ENCODE measurements at regions not wholly inside any gene's neighbourhood (a gene's known extent, or its start where the extent isn't known, plus 50 kb on each side); places are given as distances from the start of the nearest gene placed in this dataset.
A peak's percentile ranks its signal among the peaks of the same experiment; 100 is the strongest.

- H3K27me3 ChIP-seq = peaks cover 97% of the 10 kb centered on the region
- H3K9me3 ChIP-seq = peaks cover 12% of the 10 kb centered on the region
- no peak overlapping the region for H3K4me3 ChIP-seq
Observed at GRCh38 chrX:113980953-113981352, 602.9 kb upstream of the HTR2C start.

GRCh38 chrX:113977887-113978286, 606.0 kb upstream of the HTR2C start:
- no peaks in the 10 kb centered on the region for H3K4me1 ChIP-seq
- H3K27ac ChIP-seq = no peak overlapping the region
- no peaks in the 10 kb centered on the region for H4K20me1 ChIP-seq
- H3K4me2 ChIP-seq = no peak overlapping the region
- no peaks in the 10 kb centered on the region for H3K36me3 ChIP-seq
- H3K9ac ChIP-seq = no peak overlapping the region
- peaks cover 12% of the 10 kb centered on the region for H3K9me3 ChIP-seq
- H3K27me3 ChIP-seq = peaks cover 95% of the 10 kb centered on the region
- no peak for TF ChIP-seq Cebpa-rat (IDR thresholded peaks at IDR 0.05)
- no peak overlapping the region for H3K4me3 ChIP-seq

More at GRCh38 chrX:113980953-113981352, 602.9 kb upstream of the HTR2C start:
- H3K9ac ChIP-seq = no peak overlapping the region
- H3K27ac ChIP-seq = no peak overlapping the region
- no peaks in the 10 kb centered on the region for H3K36me3 ChIP-seq
- no peaks in the 10 kb centered on the region for H4K20me1 ChIP-seq
- no peaks in the 10 kb centered on the region for H3K4me1 ChIP-seq
- H3K4me2 ChIP-seq = no peak overlapping the region
- no peak for TF ChIP-seq Cebpa-rat (IDR thresholded peaks at IDR 0.05)

GRCh38 chrX:113975441-113975840, 608.4 kb upstream of the HTR2C start:
- no peak for TF ChIP-seq Cebpa-rat (IDR thresholded peaks at IDR 0.05)
- H3K4me3 ChIP-seq = no peak overlapping the region
- no peak overlapping the region for H3K27ac ChIP-seq
- H3K9ac ChIP-seq = no peak overlapping the region
- no peak overlapping the region for H3K4me2 ChIP-seq
- peaks cover 84% of the 10 kb centered on the region for H3K27me3 ChIP-seq
- no peaks in the 10 kb centered on the region for H3K36me3 ChIP-seq
- H3K9me3 ChIP-seq = peaks cover 12% of the 10 kb centered on the region
- no peaks in the 10 kb centered on the region for H4K20me1 ChIP-seq
- H3K4me1 ChIP-seq = no peaks in the 10 kb centered on the region

- H3K27me3 ChIP-seq = peaks cover 82% of the 10 kb centered on the region
- H3K9me3 ChIP-seq = peaks cover 12% of the 10 kb centered on the region
- no peak overlapping the region for H3K4me3 ChIP-seq
- no peak overlapping the region for H3K4me2 ChIP-seq
- no peaks in the 10 kb centered on the region for H3K4me1 ChIP-seq
- no peak overlapping the region for H3K9ac ChIP-seq
- TF ChIP-seq Cebpa-rat (IDR thresholded peaks at IDR 0.05) = no peak
- H3K36me3 ChIP-seq = no peaks in the 10 kb centered on the region
- no peak overlapping the region for H3K27ac ChIP-seq
- H4K20me1 ChIP-seq = no peaks in the 10 kb centered on the region
Observed at GRCh38 chrX:113974881-113975280, 609.0 kb upstream of the HTR2C start.

GRCh38 chrX:113973706-113974105, 610.2 kb upstream of the HTR2C start:
- Histone ChIP-seq H3K27ac (no peak overlapping the region), H3K27me3 (peaks cover 77% of the 10 kb centered on the region), H3K4me3 (no peak overlapping the region), H4K20me1 (no peaks in the 10 kb centered on the region), H3K4me2 (no peak overlapping the region), H3K9me3 (peaks cover 4% of the 10 kb centered on the region), H3K4me1 (no peaks in the 10 kb centered on the region), H3K9ac (no peak overlapping the region), H3K36me3 (no peaks in the 10 kb centered on the region)
- TF ChIP-seq Cebpa-rat (IDR thresholded peaks at IDR 0.05) = no peak

GRCh38 chrX:113966791-113967190, 617.1 kb upstream of the HTR2C start:
- Histone ChIP-seq H3K4me2 (no peak overlapping the region), H3K9me3 (no peaks in the 10 kb centered on the region)
- TF ChIP-seq Cebpa-rat (IDR thresholded peaks at IDR 0.05) = no peak

GRCh38 chrX:113962343-113962742, 621.5 kb upstream of the HTR2C start:
- Histone ChIP-seq H3K36me3 (no peaks in the 10 kb centered on the region), H3K9ac (no peak overlapping the region), H3K4me1 (no peaks in the 10 kb centered on the region), H3K27me3 (peaks cover 71% of the 10 kb centered on the region), H3K27ac (no peak overlapping the region), H3K9me3 (no peaks in the 10 kb centered on the region), H3K4me2 (no peak overlapping the region), H3K4me3 (no peak overlapping the region), H4K20me1 (peaks cover 6% of the 10 kb centered on the region; the same call in 1 of the 2 replicates)
- TF ChIP-seq Cebpa-rat (IDR thresholded peaks at IDR 0.05) = no peak

More at GRCh38 chrX:113966791-113967190, 617.1 kb upstream of the HTR2C start:
- no peak overlapping the region for H3K4me3 ChIP-seq
- no peak overlapping the region for H3K27ac ChIP-seq
- no peaks in the 10 kb centered on the region for H3K36me3 ChIP-seq
- H3K4me1 ChIP-seq = no peaks in the 10 kb centered on the region
- no peaks in the 10 kb centered on the region for H4K20me1 ChIP-seq
- no peak overlapping the region for H3K9ac ChIP-seq
- peaks cover 64% of the 10 kb centered on the region for H3K27me3 ChIP-seq

GRCh38 chrX:113959912-113960626, 623.8 kb upstream of the HTR2C start:
- peak; percentile 34; the same call in 1 of the 2 replicates for TF ChIP-seq Cebpa-rat (IDR thresholded peaks at IDR 0.05)
- no peak overlapping the region for H3K27ac ChIP-seq
- no peak overlapping the region for H3K9ac ChIP-seq
- no peaks in the 10 kb centered on the region for H3K36me3 ChIP-seq
- H4K20me1 ChIP-seq = peaks cover 6% of the 10 kb centered on the region; the same call in 1 of the 2 replicates
- H3K4me1 ChIP-seq = no peaks in the 10 kb centered on the region
- peaks cover 69% of the 10 kb centered on the region for H3K27me3 ChIP-seq
- no peak overlapping the region for H3K4me2 ChIP-seq
- H3K9me3 ChIP-seq = no peaks in the 10 kb centered on the region
- H3K4me3 ChIP-seq = no peak overlapping the region

GRCh38 chrX:113956936-113957335, 627.0 kb upstream of the HTR2C start:
- peaks cover 6% of the 10 kb centered on the region; the same call in 1 of the 2 replicates for H4K20me1 ChIP-seq
- no peak overlapping the region for H3K9ac ChIP-seq
- no peaks in the 10 kb centered on the region for H3K36me3 ChIP-seq
- H3K27ac ChIP-seq = no peak overlapping the region
- no peak overlapping the region for H3K4me2 ChIP-seq
- H3K27me3 ChIP-seq = peaks cover 68% of the 10 kb centered on the region
- no peak for TF ChIP-seq Cebpa-rat (IDR thresholded peaks at IDR 0.05)
- no peak overlapping the region for H3K4me3 ChIP-seq
- H3K9me3 ChIP-seq = peaks cover 8% of the 10 kb centered on the region
- H3K4me1 ChIP-seq = no peaks in the 10 kb centered on the region

- H3K36me3 ChIP-seq = no peaks in the 10 kb centered on the region
- H3K4me1 ChIP-seq = no peaks in the 10 kb centered on the region
- H4K20me1 ChIP-seq = no peaks in the 10 kb centered on the region
- peaks cover 70% of the 10 kb centered on the region for H3K27me3 ChIP-seq
- no peak for TF ChIP-seq Cebpa-rat (IDR thresholded peaks at IDR 0.05)
- H3K4me3 ChIP-seq = no peak overlapping the region
- H3K9ac ChIP-seq = no peak overlapping the region
- peaks cover 18% of the 10 kb centered on the region for H3K9me3 ChIP-seq
- H3K27ac ChIP-seq = no peak overlapping the region
- no peak overlapping the region for H3K4me2 ChIP-seq
Observed at GRCh38 chrX:113954297-113954696, 629.6 kb upstream of the HTR2C start.
